ENCODE measurements at regions not wholly inside any gene's neighbourhood (a gene's known extent, or its start where the extent isn't known, plus 50 kb on each side); places are given as distances from the start of the nearest gene placed in this dataset.

- no peak for TF ChIP-seq NFE2L2 (IDR thresholded peaks at IDR 0.05; ENCODE audit: low read depth, low read length)
These were observed 157.9 kb downstream of the TLE3 start (continued) for GRCh38 chr15:69939513-69940440.

- CTCF ChIA-PET, result no interaction called here
- Histone ChIP-seq H3K14ac (replicated peaks; ENCODE audit: low read depth, low read length) (no peak overlapping the region), H2BK15ac (ENCODE audit: low read depth, low read length) (no peak overlapping the region), H3K36me3 (ENCODE audit: control insufficient read depth, insufficient read depth, low read length) (no peaks in the 10 kb centered on the region), H3K9me3 (ENCODE audit: control insufficient read depth, insufficient read depth, low read length) (peaks cover 2% of the 10 kb centered on the region; the same call in 1 of the 2 replicates), H2BK120ac (ENCODE audit: low read depth, low read length) (no peak overlapping the region), H3K27me3 (ENCODE audit: control insufficient read depth, insufficient read depth, low read length) (peaks cover 32% of the 10 kb centered on the region), H4K5ac (ENCODE audit: low read depth, low read length) (no peak overlapping the region), H3K4me3 (ENCODE audit: insufficient read depth, low read depth, low read length) (no peak overlapping the region), H2AK5ac (ENCODE audit: low read depth, low read length) (no peak overlapping the region), H3K9me1 (ENCODE audit: insufficient read depth, low read length) (no peaks in the 10 kb centered on the region), H4K8ac (ENCODE audit: low read depth in 2 of 2, low read length in 2 of 2) (no peak overlapping the region), H3K9ac (ENCODE audit: low read depth, low read length) (no peak overlapping the region), H3K79me1 (ENCODE audit: low read depth in 1 of 2, low read length in 2 of 2) (no peaks in the 10 kb centered on the region), H4K20me1 (ENCODE audit: insufficient read depth, low read length) (no peaks in the 10 kb centered on the region), H3K4me1 (ENCODE audit: control insufficient read depth, insufficient read depth, low read length) (no peaks in the 10 kb centered on the region), H2AFZ (replicated peaks; ENCODE audit: low read length, poor library complexity) (no peak overlapping the region), H2BK5ac (ENCODE audit: low read depth, low read length, poor library complexity, severe bottlenecking) (no peak overlapping the region), H3K27ac (ENCODE audit: insufficient read depth, low read length) (no peak overlapping the region), H3K23ac (ENCODE audit: low read depth, low read length) (no peak overlapping the region), H3K4ac (ENCODE audit: low read depth, low read length) (no peak overlapping the region), H3K18ac (ENCODE audit: low read depth, low read length) (no peak overlapping the region), H3K56ac (ENCODE audit: extremely low read depth, insufficient read depth, low read length) (no peak overlapping the region), H3K4me2 (ENCODE audit: low read depth, low read length) (no peak overlapping the region), H4K91ac (ENCODE audit: insufficient read depth, low read depth, low read length) (no peak overlapping the region), H2BK20ac (ENCODE audit: low read depth, low read length) (no peak overlapping the region), H2AK9ac (replicated peaks; ENCODE audit: low read depth, low read length, poor library complexity) (no peak overlapping the region)
- ATAC-seq (ENCODE audit: low read depth), result no peak
- dilution Hi-C loops (cut with HindIII; ENCODE audit: low sequenced_read_pairs, unreplicated experiment), result no loop called here
- POLR2A ChIA-PET (ENCODE audit: unreplicated experiment), result no interaction called here
- no peak for DNase-seq
- 79% methylated on average over 11 of the region's 24 CpGs; no CpG with 5 or more reads in 1 of the 2 experiments for WGBS, 2 experiments (ENCODE audit: extremely low coverage in 2 of 2, insufficient read length in 1 of 2)
- BruUV-seq (replicated peaks), result no TSS peak
- in situ Hi-C loops (cut with MboI; ENCODE audit: low sequenced_read_pairs), result no loop called here
- TF ChIP-seq MAZ (IDR thresholded peaks at IDR 0.05; ENCODE audit: borderline replicate concordance, low read depth, low read length) (no peak), CEBPB (IDR thresholded peaks at IDR 0.05; ENCODE audit: low read depth, low read length) (no peak), NFE2L2 (IDR thresholded peaks at IDR 0.05; ENCODE audit: low read depth, low read length) (no peak), BHLHE40 (IDR thresholded peaks at IDR 0.05; ENCODE audit: low read depth, low read length) (no peak), SMC3 (IDR thresholded peaks at IDR 0.05; ENCODE audit: low read depth, low read length) (no peak), RFX5 (IDR thresholded peaks at IDR 0.05; ENCODE audit: low read depth, low read length) (no peak), USF2 (IDR thresholded peaks at IDR 0.05; ENCODE audit: low read depth, low read length) (no peak), FOS (IDR thresholded peaks at IDR 0.05; ENCODE audit: low read depth, low read length) (no peak), RAD21 (IDR thresholded peaks at IDR 0.05; ENCODE audit: low read length) (no peak)
- intact Hi-C loops (cut with micrococcal nuclease), result no loop called here
These were observed 157.0 kb downstream of the TLE3 start for GRCh38 chr15:69940441-69941300.
